ENCODE measurements at regions not wholly inside any gene's neighbourhood (a gene's known extent, or its start where the extent isn't known, plus 50 kb on each side); places are given as distances from the start of the nearest gene placed in this dataset.
"Not testable (repeated sequence)": the region's sequence is repeated elsewhere in the genome, so short reads cannot be mapped to it uniquely, and the experiment has no call there.

DNA sequence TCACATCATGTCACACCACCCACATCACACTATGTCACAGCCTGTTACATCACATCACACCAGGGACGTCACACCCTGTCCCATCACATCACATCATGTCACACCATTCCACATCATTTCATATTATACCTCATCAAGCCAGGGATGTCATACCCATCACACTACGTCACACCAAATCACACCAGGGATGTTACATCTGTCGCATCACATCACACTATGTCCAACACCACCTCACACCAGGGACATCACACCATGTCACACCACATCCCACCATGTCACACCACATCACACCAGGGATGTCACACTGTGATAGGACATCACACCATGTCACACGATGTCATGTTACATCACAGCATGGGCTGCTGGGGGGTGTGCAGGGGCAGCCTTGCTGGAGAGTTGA, 110.6 kb downstream of the TMEM121 start:
- DNase-seq (ENCODE audit: low read depth in 2 of 2): no peak

DNA sequence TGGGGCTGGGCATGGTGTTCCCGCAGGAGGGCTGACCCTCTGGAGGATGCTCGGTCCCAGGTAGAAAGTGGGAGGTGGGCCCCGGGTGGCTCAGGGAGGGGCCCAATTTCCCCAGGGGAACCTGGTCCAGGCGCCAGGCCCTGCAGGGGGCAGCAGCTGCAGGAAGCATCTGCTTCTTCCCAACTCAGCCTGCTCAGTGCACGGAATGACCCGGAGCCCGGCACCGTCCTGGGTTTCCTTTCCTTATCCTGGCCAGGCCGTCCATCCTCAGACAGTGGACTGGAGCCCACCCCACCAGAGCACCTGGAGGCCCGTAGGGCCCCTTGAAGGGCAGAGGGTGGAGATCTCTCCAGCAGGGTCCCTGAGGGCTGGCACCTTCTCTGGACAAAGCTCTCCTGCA, 111.0 kb downstream of the TMEM121 start:
- DNase-seq (ENCODE audit: low read depth in 2 of 2): not testable (repeated sequence)

DNA sequence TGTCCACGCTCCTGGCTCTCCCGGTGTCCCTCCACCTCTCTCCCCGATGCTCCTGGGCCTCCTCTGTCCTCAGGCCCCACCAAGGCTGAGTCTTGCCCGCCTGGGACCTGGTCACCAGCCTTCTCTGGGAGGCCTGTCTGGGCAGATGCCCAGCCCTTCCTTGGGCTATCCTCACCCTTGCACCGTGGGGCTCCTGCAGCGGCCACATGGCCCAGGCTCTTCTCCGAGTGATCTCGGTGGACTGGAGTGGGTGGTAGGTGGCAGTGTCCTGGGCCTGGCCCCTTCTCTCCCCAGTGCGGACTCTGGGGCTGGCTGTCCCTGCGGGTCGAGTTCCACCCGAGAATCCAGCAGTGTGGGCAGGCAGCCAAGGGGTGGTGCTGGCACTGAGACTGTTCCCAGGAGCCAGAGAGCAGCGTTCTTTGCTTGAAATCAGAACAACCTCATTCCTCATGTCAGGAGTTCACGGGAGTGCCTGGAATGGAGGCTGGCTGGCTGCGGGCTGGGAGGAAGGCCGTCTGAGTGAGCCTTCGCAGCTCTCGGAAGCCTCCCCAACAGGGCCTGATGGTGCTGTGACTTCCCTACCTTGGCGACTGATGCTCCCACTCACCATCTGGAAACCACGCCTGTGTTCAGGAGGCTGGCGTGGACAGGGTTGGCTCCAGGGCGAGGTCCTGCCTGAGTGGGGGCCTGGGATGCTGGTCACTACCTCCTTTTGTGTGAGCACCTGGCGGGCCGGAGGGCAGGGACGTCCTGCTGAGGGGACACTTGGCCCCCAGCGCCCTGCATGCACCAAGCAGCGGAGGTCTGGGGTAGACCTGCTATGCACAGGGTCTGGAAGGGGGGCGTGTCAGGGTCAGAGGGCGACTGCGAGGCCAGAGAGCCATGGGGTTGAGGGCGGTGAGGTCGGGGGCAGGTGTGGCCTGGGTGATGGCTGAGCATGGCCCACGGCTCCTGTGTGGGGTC, 113.9 kb downstream of the TMEM121 start:
- not testable (repeated sequence) for DNase-seq (ENCODE audit: low read depth in 2 of 2)

DNA sequence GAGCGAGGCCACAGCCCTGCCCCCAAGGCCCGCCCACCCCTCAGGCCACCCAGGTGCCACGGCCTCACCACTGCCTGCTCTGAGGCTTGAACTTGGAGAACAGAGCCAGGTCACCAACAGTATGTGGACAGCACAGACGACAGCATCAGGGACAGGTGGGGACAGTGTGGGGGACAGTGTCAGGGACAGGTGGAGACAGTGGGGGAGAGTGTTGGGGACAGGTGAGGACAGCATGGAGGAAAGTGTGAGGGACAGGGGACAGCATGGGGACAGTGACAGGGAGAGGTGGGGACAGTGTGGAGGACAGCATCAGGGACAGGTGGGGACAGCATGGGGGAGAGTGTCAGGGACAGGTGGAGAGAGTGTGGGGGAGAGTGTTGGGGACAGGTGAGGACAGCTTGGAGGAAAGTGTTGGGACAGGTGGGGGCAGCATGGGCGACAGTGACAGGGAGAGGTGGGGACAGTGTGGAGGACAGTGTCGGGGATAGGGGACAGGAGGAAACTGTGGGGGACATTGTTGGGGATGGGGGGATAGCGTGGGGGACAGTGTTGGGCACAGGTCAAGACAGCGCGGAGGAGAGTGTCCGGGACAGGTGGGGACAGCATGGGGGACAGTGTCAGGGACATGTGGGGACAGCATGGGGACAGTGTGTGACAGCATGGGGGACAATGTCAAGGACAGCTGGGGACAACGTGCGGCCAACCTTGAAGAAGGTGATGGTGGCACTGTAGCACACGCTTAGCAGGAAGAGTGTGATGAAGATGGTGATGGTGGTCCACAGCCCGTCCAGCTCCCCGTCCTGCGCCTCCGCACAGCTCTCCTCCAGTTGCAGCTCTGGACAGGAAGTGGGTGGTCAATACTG, 114.9 kb downstream of the TMEM121 start:
- no peak for DNase-seq (ENCODE audit: low read depth in 2 of 2)

DNA sequence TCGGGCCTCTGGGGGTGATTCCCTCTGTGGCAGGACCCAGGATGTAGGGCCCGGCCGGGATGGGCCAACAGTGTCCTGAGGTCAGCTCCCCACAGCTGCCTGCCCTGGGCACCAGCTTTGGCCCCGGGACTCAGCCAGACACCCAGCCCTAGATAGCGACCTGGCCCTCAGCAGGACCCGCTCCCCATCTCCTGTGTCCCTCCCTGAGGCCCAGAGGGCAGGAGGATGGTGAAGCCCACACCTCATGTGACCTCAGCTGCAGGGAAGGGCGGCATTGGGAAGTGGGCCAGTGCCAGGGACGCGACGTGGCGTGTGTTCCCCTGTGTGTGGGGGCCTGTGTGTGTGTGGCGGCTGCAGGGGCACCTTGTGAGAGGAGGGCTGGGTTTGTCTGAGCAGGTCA, 115.6 kb downstream of the TMEM121 start:
- DNase-seq (ENCODE audit: low read depth in 2 of 2): not testable (repeated sequence)

DNA sequence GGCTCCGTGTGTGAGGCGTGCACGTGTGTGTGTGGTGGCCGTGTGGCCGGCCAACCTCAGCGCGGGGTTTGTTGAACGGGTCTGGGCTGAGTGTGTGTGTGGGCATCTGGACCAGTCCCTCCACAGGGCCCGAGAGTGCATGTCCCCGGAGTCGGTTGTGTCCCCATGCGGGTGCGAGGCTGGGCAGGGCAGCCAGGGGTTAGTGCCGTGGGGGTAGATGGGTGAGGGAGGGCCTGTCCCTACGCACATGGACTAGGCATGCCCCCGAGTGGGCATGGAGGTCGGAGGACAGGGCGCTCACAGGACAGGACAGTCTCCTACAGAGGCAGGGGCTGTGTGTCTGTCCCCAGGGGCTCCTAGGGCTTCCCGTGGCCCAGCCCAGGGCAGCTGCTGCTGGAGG, 116.1 kb downstream of the TMEM121 start:
- DNase-seq (ENCODE audit: low read depth in 2 of 2): not testable (repeated sequence)

DNA sequence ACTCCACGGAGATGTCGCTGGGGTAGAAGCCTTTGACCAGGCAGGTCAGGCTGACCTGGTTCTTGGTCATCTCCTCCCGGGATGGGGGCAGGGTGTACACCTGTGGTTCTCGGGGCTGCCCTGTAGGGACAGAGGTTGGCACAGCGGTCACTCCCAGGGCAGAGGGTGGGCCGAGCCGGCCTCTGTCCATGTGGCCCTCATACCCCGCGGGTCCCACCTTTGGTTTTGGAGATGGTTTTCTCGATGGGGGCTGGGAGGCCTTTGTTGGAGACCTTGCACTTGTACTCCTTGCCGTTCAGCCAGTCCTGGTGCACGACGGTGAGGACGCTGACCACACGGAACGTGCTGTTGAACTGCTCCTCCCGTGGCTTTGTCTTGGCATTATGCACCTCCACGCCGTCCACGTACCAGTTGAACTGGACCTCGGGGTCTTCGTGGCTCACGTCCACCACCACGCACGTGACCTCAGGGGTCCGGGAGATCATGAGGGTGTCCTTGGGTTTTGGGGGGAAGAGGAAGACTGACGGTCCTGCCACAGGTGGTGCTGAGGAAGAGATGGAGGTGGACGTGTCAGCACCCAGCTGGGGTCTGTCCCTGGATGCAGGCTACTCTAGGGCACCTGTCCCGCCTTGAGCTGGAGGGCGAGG, 117.1 kb downstream of the TMEM121 start:
- DNase-seq (ENCODE audit: low read depth in 2 of 2): not testable (repeated sequence)

DNA sequence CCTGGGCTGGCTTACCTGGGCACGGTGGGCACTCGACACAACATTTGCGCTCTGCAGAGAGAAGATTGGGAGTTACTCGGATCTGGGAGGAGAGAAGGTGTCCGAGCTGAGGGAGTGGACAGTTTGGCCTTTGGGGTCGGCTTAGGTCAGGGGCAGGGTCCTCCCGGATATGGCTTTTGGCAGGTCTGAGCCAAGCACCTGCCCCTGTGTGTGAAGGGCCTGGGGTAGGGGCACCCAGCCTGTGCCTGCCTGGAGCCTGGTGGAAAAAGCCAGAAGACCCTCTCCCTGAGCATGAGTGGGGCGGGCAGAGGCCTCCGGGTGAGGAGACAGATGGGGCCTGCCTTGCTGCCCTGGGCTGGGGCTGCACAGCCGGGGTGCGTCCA, 117.7 kb downstream of the TMEM121 start:
- not testable (repeated sequence) for DNase-seq (ENCODE audit: low read depth in 2 of 2)

DNA sequence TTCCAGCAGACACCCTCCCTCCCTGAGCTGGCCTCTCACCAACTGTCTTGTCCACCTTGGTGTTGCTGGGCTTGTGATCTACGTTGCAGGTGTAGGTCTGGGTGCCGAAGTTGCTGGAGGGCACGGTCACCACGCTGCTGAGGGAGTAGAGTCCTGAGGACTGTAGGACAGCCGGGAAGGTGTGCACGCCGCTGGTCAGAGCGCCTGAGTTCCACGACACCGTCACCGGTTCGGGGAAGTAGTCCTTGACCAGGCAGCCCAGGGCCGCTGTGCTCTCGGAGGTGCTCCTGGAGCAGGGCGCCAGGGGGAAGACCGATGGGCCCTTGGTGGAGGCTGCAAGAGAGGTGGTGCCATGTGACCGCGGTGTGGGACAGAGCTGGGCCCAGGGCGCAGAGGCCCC, 118.1 kb downstream of the TMEM121 start:
- DNase-seq (ENCODE audit: low read depth in 2 of 2): not testable (repeated sequence)

DNA sequence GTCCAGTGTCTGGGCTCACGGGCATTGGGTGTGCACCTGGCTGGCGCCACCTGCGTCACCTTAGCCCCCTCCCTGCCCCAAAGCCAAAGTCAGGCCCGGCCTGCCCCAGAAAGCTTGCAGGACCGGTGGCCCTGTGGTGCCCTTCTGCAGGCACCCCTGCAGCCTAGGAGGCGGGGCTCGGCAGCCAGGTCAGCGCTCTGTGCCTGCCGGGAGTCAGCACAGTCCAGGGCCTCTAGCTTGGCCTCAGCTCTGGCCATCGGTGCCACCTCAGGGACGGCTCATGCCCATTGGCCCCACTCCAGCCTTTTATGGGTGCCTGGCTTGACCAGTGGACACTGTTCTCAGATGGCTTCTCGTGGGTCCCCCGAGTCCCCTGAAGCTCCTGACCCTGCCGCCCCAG, 118.5 kb downstream of the TMEM121 start:
- DNase-seq (ENCODE audit: low read depth in 2 of 2): not testable (repeated sequence)

DNA sequence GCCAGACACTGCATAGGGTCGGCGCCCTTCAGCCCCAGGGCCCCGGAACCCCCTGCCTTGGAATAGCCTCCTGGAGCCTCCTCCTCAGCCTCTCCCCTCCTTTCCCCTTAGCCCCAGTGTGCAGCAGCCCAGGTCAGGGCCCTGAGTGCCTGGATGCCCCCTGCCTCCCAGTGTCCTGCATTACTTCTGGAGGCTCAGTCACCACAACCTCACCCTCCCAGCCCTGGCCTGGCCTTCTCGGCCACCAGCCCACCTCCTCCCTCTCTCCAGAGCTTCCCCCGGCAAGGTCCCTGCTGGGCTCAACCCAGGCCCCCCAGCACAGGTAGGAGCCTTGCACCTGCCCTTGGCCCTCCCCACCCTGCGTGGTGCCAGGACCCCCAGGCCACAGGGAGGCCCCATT, 119.0 kb downstream of the TMEM121 start:
- not testable (repeated sequence) for DNase-seq (ENCODE audit: low read depth in 2 of 2)

DNA sequence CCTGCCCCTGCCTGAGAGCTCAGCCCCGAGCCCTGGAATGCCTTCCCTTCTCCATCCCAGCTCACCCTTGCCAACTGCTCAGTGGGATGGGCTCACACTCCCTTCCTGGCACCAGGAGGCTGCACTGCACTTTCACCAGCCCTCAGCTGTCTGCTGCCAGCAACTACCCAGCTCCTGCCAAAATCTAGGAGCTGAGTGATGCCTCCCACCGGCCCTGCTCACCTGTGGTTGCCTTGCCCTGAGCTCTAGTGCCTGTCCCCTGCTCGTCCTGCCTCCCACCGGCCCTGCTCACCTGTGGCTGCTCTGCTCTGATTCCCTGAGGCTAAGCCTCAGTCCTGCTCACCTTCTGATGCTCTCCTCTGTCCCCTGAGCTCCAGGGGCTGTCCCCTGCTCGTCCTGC, 119.8 kb downstream of the TMEM121 start:
- no peak for DNase-seq (ENCODE audit: low read depth in 2 of 2)

DNA sequence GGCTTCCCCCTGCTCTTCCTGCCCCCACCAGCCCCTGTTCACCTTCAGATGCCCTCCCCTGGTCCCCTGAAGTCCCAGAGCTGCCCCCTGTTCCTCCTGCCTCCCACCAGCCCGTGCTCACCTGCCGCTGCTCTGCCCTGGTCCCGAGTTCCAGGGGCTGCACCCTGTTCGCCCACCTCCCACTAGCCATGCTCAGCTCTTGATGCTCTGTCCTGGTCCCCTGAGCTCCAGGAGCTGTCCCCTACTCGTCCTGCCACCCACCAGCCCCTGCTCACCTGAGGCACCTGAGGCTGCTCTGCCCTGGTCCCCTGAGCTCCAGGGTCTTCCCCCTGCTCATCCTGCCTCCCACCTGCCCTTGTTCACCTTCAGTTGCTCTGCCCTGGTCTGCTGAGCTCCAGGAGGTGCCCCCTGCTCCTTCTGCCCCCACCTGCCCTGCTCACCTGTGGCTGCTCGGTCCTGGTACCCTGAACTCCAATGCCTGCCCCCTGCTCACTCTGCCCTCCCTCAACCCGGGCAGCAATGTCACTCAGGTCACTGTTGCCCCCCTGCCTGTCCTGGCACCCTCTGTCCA, 120.4 kb downstream of the TMEM121 start:
- DNase-seq (ENCODE audit: low read depth in 2 of 2): not testable (repeated sequence)

DNA sequence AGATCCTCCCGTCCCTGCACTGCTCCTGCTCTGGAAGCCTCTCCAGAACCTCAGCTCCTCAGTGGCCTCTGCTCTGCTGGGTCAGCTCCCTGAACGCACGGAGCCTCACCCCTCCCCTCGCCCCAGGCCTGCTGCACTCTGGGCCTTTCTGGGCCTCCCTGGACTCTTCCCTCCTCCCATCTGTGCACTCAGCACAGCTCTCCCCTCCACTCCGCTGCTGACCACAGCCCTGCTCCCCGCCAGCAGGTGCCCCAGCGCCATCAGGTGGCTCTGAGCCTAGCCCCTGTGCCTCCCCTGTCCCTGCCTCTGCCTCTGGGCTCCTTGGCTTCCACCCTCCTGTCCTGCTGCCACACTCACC, 121.0 kb downstream of the TMEM121 start:
- DNase-seq (ENCODE audit: low read depth in 2 of 2): not testable (repeated sequence)

DNA sequence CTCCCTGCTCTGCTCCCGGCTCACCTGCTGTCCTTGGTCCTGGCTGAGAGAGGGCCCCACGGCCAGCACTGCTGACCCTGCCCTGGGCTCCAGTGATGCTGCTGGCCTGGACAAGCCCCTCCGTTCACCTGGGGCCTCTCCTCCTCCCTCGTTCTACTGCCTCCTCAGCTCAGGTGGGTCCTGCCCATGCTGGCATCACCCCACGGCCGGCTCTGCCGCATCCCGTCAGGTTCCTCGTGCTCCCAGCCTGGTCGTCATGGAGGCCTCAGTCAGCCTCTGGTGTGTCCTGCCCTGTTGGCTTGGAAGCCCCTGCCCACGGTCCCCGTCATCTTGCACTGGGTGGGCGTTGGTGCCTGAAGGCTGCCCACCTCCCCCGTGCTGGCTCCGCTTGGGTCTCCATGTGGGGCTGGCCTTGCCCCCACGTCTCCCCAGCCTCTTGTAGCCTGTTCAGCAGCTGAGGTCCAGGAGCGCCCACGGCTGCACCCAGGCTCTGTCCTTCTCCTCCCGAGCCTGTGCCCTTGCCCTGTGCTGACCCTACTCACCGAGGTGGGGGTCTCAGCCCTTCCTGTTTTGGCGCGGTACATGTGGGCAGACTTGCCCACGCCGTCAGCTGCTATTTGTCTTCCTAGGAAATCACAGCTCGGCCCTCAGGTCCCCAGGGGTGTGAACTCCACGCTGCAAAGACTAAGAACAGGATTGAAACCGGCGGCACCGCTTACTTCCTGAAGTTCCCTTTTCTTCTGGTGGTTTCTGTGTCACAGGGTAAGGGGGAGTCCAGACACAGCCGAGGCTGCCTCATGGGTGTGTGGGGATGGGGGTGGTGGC, 121.6 kb downstream of the TMEM121 start:
- DNase-seq (ENCODE audit: low read depth in 2 of 2): no peak

DNA sequence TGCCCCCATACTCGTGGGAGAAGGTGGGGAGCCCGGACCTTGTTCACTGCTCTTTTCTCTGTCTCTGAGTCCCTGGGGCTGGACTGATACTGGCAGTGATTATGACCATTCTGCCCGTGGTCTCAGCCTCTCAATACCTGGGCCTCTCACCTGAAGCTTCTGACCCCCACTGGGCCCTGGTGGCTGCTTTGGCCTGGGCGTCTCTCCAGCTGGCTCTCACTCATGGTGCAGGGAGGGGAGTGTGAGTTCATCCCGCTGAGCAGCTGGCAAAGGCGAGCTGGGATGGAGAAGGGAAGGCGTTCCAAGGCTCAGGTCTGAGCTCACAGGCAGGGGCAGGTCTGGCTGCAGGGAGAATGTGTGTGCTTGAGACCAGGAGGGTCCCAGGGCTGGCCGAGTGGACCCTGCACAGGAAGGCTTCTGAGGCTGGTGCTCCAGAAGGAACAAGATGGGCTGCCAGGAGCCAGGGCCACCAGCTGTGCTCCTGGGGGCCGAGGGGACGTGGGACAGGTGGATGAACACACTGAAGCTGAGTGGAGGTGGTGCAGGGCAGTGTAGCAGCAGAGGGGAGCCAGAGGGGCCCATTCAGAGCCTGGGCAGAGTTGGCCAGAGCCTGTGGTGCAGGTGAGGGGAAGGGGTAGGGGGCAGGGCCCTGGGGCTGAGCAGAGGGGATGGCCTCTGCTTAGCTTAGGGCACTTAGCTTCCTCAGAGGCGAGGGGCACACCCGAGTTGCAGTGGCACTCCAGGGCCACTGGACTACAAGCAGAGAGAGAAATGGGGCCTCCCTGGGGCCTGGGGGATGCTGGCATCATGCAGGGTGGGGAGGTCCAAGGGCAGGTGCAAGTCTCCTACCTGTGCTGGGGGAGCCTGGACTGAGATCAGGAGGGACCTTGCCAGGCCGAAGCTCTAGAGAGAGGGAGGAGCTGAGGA, 122.5 kb downstream of the TMEM121 start:
- DNase-seq (ENCODE audit: low read depth in 2 of 2): not testable (repeated sequence)

DNA sequence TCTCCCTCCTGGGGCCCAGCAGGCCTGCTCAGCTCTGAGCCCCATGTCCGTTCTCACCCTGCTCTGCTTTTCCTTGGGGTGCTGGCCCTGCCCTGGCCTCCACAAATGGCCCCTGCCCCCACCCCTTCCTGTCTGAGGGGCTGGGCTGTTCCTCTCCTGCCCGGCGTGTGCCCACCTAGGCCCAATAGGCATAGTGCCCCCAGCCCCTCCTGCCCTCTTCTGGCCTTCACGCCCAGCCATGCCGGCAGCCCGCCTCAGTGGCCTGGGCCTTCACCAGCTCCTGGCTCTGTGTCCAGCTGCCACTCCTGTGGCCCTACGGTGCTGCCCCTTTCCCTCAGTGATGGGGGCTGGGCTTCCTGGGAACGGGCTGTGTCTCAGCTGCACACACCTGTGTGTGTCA, 125.9 kb downstream of the TMEM121 start:
- not testable (repeated sequence) for DNase-seq (ENCODE audit: low read depth in 2 of 2)

DNA sequence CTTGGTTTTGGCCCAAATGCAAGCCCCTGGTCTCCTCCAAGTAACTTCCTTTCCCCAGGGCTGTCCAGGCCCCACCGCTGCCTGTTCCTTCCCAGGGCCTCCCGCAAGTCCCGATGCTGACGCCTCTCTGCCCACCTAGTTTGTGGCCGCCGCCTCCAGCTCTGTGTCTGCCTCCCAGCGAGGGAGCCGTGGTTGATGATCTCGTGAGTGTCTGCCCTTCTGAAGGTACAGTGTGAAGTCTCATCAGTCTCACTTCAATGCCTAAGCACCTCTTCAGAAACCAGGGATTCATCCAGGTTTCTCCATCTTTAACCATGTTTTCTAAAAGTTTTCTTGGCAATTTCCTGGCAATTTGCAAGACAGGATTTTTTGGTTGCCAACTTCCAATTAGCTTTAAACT, 127.5 kb downstream of the TMEM121 start:
- DNase-seq (ENCODE audit: low read depth in 2 of 2): not testable (repeated sequence)

DNA sequence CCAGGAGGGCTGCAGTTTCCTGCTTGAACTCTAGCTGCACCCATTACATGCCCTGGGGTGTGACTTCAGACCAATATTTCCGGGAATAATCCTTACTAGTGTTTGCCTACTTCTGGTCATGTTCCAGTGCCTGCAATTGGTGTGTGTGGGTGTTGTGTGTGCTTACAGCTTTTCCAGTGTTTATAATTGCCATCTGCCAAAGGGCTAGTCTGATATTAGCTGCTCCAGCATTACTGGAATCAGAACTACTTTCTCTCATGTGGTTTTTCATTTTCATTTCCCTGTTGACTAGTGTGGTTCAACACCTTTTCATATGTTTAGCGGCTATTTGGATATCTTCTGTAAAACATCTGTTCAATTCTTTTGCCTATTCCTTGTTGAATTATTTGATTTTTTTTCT, 132.9 kb downstream of the TMEM121 start:
- DNase-seq (ENCODE audit: low read depth in 2 of 2): not testable (repeated sequence)
